HG02981 (cell line): ENCODE measurements at regions not wholly inside any gene's neighbourhood (a gene's known extent, or its start where the extent isn't known, plus 50 kb on each side); places are given as distances from the start of the nearest gene placed in this dataset.
"Not testable (repeated sequence)": the region's sequence is repeated elsewhere in the genome, so short reads cannot be mapped to it uniquely, and the experiment has no call there.

ENCODE experiments used
- ATAC-seq: cut with Tn5 transposase; IDR thresholded peaks from one replicate; pipeline ENCODE4 v1.9.1; 2021; ENCODE audit warnings: mild to moderate bottlenecking, moderate library complexity; ENCODE audit not compliant: unreplicated experiment

- ATAC-seq = no peak
Measured at GRCh38 chr18:40249390-40250080, 1705.5 kb upstream of the PIK3C3 start.

- not testable (repeated sequence) for ATAC-seq
Measured at GRCh38 chr18:40245612-40246011, 1709.4 kb upstream of the PIK3C3 start.

GRCh38 chr18:40243607-40244006, 1711.4 kb upstream of the PIK3C3 start:
- ATAC-seq = no peak

- no peak for ATAC-seq
Measured at GRCh38 chr18:40235836-40236235, 1719.2 kb upstream of the PIK3C3 start.

GRCh38 chr18:40235323-40235722, 1719.7 kb upstream of the PIK3C3 start:
- ATAC-seq = no peak

- no peak for ATAC-seq
Measured at GRCh38 chr18:40233931-40234616, 1721.0 kb upstream of the PIK3C3 start.

- no peak for ATAC-seq
Measured at GRCh38 chr18:40222776-40223175, 1732.3 kb upstream of the PIK3C3 start.

- no peak for ATAC-seq
Measured at GRCh38 chr18:40216856-40217255, 1738.2 kb upstream of the PIK3C3 start.

- ATAC-seq = no peak
Measured at GRCh38 chr18:40215979-40216378, 1739.1 kb upstream of the PIK3C3 start.

- no peak for ATAC-seq
Measured at GRCh38 chr18:40210696-40211095, 1744.3 kb upstream of the PIK3C3 start.

- ATAC-seq = no peak
Measured at GRCh38 chr18:40208958-40209357, 1746.1 kb upstream of the PIK3C3 start.

GRCh38 chr18:40197711-40198110, 1757.3 kb upstream of the PIK3C3 start:
- no peak for ATAC-seq

- ATAC-seq = no peak
Measured at GRCh38 chr18:40186677-40187076, 1768.4 kb upstream of the PIK3C3 start.

GRCh38 chr18:40179729-40180461, 1775.1 kb upstream of the PIK3C3 start:
- ATAC-seq = no peak

- no peak for ATAC-seq
Measured at GRCh38 chr18:40168026-40168425, 1787.0 kb upstream of the PIK3C3 start.

- no peak for ATAC-seq
Measured at GRCh38 chr18:40163254-40163653, 1791.8 kb upstream of the PIK3C3 start.

GRCh38 chr18:40160361-40160760, 1794.7 kb upstream of the PIK3C3 start:
- no peak for ATAC-seq

- no peak for ATAC-seq
Measured at GRCh38 chr18:40159141-40160017, 1795.7 kb upstream of the PIK3C3 start.

GRCh38 chr18:40157120-40157519, 1797.9 kb upstream of the PIK3C3 start:
- no peak for ATAC-seq

GRCh38 chr18:40152859-40153258, 1802.2 kb upstream of the PIK3C3 start:
- no peak for ATAC-seq

GRCh38 chr18:40148960-40149359, 1806.1 kb upstream of the PIK3C3 start:
- ATAC-seq = no peak
